HG02973 (cell line): ENCODE measurements at regions not wholly inside any gene's neighbourhood (a gene's known extent, or its start where the extent isn't known, plus 50 kb on each side); places are given as distances from the start of the nearest gene placed in this dataset.

Source experiments
- ATAC-seq: cut with Tn5 transposase; IDR thresholded peaks from one replicate; pipeline ENCODE4 v1.9.1; 2021; ENCODE audit warnings: moderate library complexity; ENCODE audit not compliant: unreplicated experiment

DNA sequence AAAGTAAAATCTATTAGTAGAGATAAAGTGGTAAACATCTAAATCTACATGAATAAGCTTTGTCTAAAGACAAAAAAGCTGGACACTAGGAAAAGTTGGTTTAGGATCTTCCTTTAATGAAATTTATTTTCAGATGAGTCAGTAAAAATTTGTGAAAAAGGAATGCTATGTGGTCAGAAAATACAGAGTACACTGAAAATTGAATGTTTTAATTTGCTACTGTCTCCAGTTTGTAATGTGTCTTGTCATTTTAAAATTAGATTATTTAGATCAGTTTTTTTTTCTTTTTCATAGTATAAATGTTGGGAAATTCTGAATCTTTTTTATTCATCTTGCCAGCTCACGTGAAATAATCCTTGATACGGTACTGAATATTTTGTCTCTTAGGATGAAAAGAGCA lies 56.9 kb downstream of the SLITRK6 start:
- ATAC-seq, result no peak

- no peak for ATAC-seq
These were observed 58.2 kb downstream of the SLITRK6 start for GRCh38 chr13:85741017-85741416.

GRCh38 chr13:85738696-85739320 lies 60.4 kb downstream of the SLITRK6 start:
- ATAC-seq, result no peak

- no peak for ATAC-seq
These were observed 61.3 kb downstream of the SLITRK6 start for GRCh38 chr13:85737952-85738351.

DNA sequence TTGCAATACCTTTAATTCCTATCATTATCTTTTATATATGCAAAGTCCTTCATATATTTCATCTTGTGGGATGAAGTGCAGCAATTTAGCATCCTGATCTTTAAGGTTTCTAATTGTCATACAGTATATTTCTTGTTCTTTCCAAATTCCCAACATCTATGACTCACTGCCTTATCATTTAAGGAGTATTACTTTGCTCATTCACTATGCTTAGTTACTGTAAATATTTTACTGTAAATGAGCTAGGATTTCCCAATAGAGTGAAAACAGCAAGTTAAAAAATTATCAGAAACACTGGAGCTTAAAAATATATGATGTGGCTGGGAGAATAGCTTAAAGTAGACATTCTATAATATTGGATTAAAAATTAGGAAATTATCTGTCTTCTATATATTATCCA lies 69.9 kb downstream of the SLITRK6 start:
- no peak for ATAC-seq

GRCh38 chr13:85728811-85729210 lies 70.4 kb downstream of the SLITRK6 start:
- no peak for ATAC-seq

DNA sequence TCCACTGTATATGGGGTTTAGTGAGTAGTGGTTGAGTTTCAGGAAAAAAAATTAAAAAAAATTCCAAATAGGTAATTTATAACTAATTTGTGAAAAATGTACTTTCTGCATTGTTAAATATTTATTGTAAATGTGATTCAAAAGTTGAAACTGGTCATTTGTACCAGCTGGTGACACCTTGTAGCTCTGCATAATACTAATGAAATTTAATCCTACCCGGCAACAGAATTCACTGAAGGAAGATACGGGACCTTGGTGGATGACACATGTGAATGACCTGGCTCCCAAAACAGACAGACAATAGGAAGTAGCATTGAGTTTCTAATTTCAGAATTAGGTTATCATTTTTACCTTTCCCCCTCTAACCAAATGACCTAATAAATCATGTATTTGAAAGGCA lies 73.8 kb downstream of the SLITRK6 start:
- no peak for ATAC-seq

GRCh38 chr13:85724546-85725432 lies 74.4 kb downstream of the SLITRK6 start:
- no peak for ATAC-seq

GRCh38 chr13:85719749-85720148 lies 79.5 kb downstream of the SLITRK6 start:
- ATAC-seq, result no peak

DNA sequence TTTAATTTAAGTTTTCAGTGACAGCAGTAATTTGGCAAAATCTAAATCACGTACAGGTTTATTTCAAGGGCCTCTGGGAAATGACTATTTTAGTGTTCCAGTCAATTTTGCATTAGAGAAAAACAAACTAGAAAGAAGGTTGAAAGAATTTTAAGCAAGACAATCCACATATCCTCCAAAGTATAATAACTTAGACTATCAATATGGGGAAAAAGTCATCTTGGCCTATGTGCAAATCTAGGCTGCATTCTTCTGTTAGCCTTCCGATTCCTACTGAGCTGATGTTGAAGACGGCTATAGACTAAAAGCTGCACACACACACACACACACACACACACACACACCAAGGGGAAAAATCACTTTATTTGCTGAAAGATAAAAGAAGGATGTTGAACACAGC lies 81.3 kb downstream of the SLITRK6 start:
- ATAC-seq, result no peak

DNA sequence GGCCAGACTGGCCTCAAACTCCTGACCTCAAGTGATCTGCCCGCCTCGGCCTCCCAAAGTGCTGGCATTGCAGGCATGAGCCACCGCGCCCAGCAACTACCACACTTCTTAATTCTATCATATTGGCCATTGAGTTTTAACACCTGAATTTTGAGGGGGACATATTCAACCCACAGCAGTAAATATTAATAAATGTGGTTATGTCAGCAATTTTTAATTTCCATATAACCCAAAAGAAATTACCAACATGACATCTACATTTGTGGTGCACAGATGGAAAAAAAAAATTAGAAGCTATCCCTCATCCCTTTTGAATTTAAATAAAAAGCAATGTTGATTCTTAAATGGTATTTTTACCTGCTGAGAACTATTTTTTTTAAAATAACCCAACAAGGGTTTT lies 88.7 kb downstream of the SLITRK6 start:
- ATAC-seq, result no peak

DNA sequence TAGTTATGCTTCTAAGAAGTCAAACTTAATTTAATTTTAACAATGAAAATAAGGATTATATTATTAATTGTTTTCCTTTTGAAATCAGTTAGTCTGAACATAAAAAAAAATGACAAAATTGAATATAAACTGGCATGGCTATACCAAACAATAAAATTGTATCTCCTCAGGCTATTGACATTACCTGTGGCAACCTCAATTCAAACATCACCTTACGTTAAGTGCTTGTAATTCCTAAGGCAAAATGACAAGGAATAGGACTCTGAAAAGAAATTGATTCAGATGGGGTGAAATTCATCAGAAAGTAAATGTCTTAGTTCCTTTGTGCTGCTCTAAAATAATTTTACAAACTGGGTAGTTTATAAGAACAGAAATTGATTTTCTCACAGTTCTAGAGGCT lies 89.5 kb downstream of the SLITRK6 start:
- ATAC-seq, result no peak

GRCh38 chr13:85709072-85709471 lies 90.1 kb downstream of the SLITRK6 start:
- ATAC-seq, result no peak

- ATAC-seq, result no peak
These were observed 98.3 kb downstream of the SLITRK6 start for GRCh38 chr13:85700906-85701305.

DNA sequence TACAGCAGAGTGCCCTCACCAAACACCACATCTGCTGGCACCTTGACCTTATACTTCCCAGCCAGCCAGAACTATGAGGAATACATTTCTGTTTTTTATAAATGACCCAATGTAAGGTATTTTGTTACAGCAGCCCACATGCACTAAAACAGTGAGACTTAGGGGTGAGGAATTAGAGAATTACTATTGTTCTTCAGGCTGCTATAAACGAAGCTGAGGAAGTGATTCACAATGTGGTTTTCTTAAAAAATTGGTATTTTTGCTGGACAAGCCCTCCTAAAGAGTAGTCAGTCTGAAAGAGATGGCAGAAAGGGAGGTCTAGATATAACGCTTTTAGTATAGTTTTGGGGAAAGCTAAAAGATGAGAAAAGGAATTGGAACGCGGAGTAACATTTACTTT lies 101.0 kb downstream of the SLITRK6 start:
- no peak for ATAC-seq

- ATAC-seq, result no peak
These were observed 104.2 kb downstream of the SLITRK6 start for GRCh38 chr13:85694992-85695391.

DNA sequence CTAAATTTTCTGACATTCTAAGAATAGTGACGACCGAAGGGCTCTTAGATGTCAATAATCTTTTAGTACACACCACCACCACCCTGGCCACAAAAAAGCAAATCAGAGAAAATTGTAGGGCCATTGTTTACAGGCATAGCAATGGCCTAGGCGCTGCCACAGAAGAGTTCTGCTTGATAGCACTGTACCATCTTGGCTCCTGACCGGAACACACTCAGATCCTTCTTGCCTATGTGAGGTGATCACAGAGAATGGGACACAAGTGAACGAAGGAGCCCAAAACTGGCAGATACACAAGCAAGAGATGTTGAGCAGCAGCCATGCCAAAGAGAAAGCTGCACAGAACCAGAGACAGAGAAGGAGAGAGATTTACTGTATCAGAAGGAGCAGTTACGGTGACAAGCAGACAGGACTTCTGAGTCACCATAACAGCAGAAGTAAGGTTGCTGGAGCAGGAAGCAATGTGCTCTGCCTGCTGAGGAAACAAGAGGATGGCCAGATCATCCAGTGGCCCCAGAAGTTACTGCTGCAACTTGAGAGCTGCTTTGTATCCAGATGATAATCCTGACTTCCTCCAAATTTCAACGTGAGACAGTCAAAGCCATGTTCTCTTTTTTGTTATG lies 105.2 kb downstream of the SLITRK6 start:
- ATAC-seq, result no peak

GRCh38 chr13:85690368-85690767 lies 108.9 kb downstream of the SLITRK6 start:
- no peak for ATAC-seq

DNA sequence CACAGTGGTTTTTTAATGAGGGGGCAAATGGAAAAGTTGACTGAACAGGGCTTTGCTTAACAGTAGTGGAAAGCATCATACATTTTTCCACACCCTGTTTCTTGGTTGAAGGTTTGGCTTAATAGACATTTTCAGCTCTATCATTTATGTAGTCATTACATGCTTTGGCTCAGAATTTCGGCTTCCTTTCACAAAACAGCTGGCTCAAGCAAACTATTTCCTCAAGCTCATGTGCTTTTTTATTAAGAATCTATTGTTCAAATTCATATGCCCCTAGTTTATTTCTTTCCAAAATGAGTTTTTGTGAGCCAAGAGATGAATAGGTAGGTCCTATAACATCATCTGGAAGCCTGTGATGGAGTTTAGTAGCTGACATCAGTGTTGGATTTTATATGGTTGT lies 113.8 kb downstream of the SLITRK6 start:
- ATAC-seq, result no peak

- ATAC-seq, result no peak
These were observed 123.9 kb downstream of the SLITRK6 start for GRCh38 chr13:85675151-85675907.

DNA sequence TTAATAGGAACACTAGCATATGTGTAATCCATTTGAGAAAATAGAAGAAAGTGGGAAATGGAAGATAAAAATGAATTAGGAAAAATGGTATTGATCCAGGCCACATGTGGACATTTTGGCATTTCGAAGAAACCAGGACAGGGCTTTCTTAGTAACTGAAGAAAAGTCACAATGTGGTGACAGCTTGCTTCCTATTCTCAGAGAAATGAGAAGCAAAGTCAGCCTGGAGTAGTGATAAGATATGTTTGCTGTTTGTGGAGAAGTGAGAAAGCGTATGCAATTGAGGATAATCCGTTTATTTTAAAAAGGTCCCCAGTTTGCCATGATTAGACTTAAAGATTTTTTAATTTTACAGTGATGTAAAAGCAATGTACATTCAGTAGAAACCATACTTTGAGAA lies 127.9 kb downstream of the SLITRK6 start:
- no peak for ATAC-seq
